ENCODE measurements at regions not wholly inside any gene's neighbourhood (a gene's known extent, or its start where the extent isn't known, plus 50 kb on each side); places are given as distances from the start of the nearest gene placed in this dataset.

GRCh38 chr3:80113331-80113730, 345.5 kb upstream of the ROBO1 start:
- Histone ChIP-seq H2AFZ (ENCODE audit: low read depth, low read length) (no peak overlapping the region), H3K4me3 (ENCODE audit: low read length) (no peak overlapping the region), H3K4me1 (ENCODE audit: insufficient read depth, low read length) (no peaks in the 10 kb centered on the region), H3K9me3 (ENCODE audit: low read length) (no peaks in the 10 kb centered on the region), H3K27me3 (ENCODE audit: insufficient read depth, low read length) (no peaks in the 10 kb centered on the region), H3K36me3 (ENCODE audit: insufficient read depth, low read length) (no peaks in the 10 kb centered on the region)

GRCh38 chr3:80099559-80100066, 331.8 kb upstream of the ROBO1 start:
- no peaks in the 10 kb centered on the region for H3K9me3 ChIP-seq (ENCODE audit: low read length)
- no peak overlapping the region for H3K4me3 ChIP-seq (ENCODE audit: low read length)
- peaks cover 2% of the 10 kb centered on the region for H3K4me1 ChIP-seq (ENCODE audit: insufficient read depth, low read length)
- no peak overlapping the region for H2AFZ ChIP-seq (ENCODE audit: low read depth, low read length)
- no peaks in the 10 kb centered on the region for H3K27me3 ChIP-seq (ENCODE audit: insufficient read depth, low read length)
- no peaks in the 10 kb centered on the region for H3K36me3 ChIP-seq (ENCODE audit: insufficient read depth, low read length)

- H3K4me1 ChIP-seq (ENCODE audit: insufficient read depth, low read length), result peaks cover 2% of the 10 kb centered on the region
- H3K4me3 ChIP-seq (ENCODE audit: low read length), result no peak overlapping the region
- H3K9me3 ChIP-seq (ENCODE audit: low read length), result no peaks in the 10 kb centered on the region
- H3K36me3 ChIP-seq (ENCODE audit: insufficient read depth, low read length), result no peaks in the 10 kb centered on the region
- no peak overlapping the region for H2AFZ ChIP-seq (ENCODE audit: low read depth, low read length)
- no peaks in the 10 kb centered on the region for H3K27me3 ChIP-seq (ENCODE audit: insufficient read depth, low read length)
These were observed 329.9 kb upstream of the ROBO1 start for GRCh38 chr3:80097674-80098073.

- no peaks in the 10 kb centered on the region for H3K36me3 ChIP-seq (ENCODE audit: insufficient read depth, low read length)
- H2AFZ ChIP-seq (ENCODE audit: low read depth, low read length), result no peak overlapping the region
- no peak overlapping the region for H3K4me3 ChIP-seq (ENCODE audit: low read length)
- H3K27me3 ChIP-seq (ENCODE audit: insufficient read depth, low read length), result no peaks in the 10 kb centered on the region
- H3K9me3 ChIP-seq (ENCODE audit: low read length), result no peaks in the 10 kb centered on the region
- H3K4me1 ChIP-seq (ENCODE audit: insufficient read depth, low read length), result peaks cover 2% of the 10 kb centered on the region
These were observed 329.1 kb upstream of the ROBO1 start for GRCh38 chr3:80096909-80097308.

- Histone ChIP-seq H3K36me3 (ENCODE audit: insufficient read depth, low read length) (no peaks in the 10 kb centered on the region), H2AFZ (ENCODE audit: low read depth, low read length) (no peak overlapping the region), H3K27me3 (ENCODE audit: insufficient read depth, low read length) (no peaks in the 10 kb centered on the region), H3K4me3 (ENCODE audit: low read length) (no peak overlapping the region), H3K9me3 (ENCODE audit: low read length) (no peaks in the 10 kb centered on the region), H3K4me1 (ENCODE audit: insufficient read depth, low read length) (peaks cover 2% of the 10 kb centered on the region)
These were observed 326.8 kb upstream of the ROBO1 start for GRCh38 chr3:80094589-80094988.

GRCh38 chr3:80087767-80088166, 320.0 kb upstream of the ROBO1 start:
- Histone ChIP-seq H3K27me3 (ENCODE audit: insufficient read depth, low read length) (no peaks in the 10 kb centered on the region), H3K9me3 (ENCODE audit: low read length) (no peaks in the 10 kb centered on the region), H3K4me3 (ENCODE audit: low read length) (no peak overlapping the region), H3K4me1 (ENCODE audit: insufficient read depth, low read length) (peaks cover 2% of the 10 kb centered on the region), H3K36me3 (ENCODE audit: insufficient read depth, low read length) (no peaks in the 10 kb centered on the region), H2AFZ (ENCODE audit: low read depth, low read length) (no peak overlapping the region)

- no peaks in the 10 kb centered on the region for H3K36me3 ChIP-seq (ENCODE audit: insufficient read depth, low read length)
- peaks cover 2% of the 10 kb centered on the region for H3K4me1 ChIP-seq (ENCODE audit: insufficient read depth, low read length)
- no peak overlapping the region for H2AFZ ChIP-seq (ENCODE audit: low read depth, low read length)
- no peaks in the 10 kb centered on the region for H3K9me3 ChIP-seq (ENCODE audit: low read length)
- H3K27me3 ChIP-seq (ENCODE audit: insufficient read depth, low read length), result no peaks in the 10 kb centered on the region
- H3K4me3 ChIP-seq (ENCODE audit: low read length), result no peak overlapping the region
These were observed 318.6 kb upstream of the ROBO1 start for GRCh38 chr3:80086426-80086825.

GRCh38 chr3:80079886-80080285, 312.1 kb upstream of the ROBO1 start:
- Histone ChIP-seq H3K4me3 (ENCODE audit: low read length) (no peak overlapping the region), H2AFZ (ENCODE audit: low read depth, low read length) (no peak overlapping the region), H3K27me3 (ENCODE audit: insufficient read depth, low read length) (no peaks in the 10 kb centered on the region), H3K9me3 (ENCODE audit: low read length) (no peaks in the 10 kb centered on the region), H3K4me1 (ENCODE audit: insufficient read depth, low read length) (no peaks in the 10 kb centered on the region), H3K36me3 (ENCODE audit: insufficient read depth, low read length) (no peaks in the 10 kb centered on the region)

- Histone ChIP-seq H3K9me3 (ENCODE audit: low read length) (no peaks in the 10 kb centered on the region), H3K36me3 (ENCODE audit: insufficient read depth, low read length) (no peaks in the 10 kb centered on the region), H3K4me1 (ENCODE audit: insufficient read depth, low read length) (no peaks in the 10 kb centered on the region), H3K4me3 (ENCODE audit: low read length) (no peak overlapping the region), H2AFZ (ENCODE audit: low read depth, low read length) (no peak overlapping the region), H3K27me3 (ENCODE audit: insufficient read depth, low read length) (no peaks in the 10 kb centered on the region)
These were observed 300.7 kb upstream of the ROBO1 start for GRCh38 chr3:80068459-80068858.

GRCh38 chr3:80063535-80063934, 295.7 kb upstream of the ROBO1 start:
- Histone ChIP-seq H2AFZ (ENCODE audit: low read depth, low read length) (no peak overlapping the region), H3K36me3 (ENCODE audit: insufficient read depth, low read length) (no peaks in the 10 kb centered on the region), H3K27me3 (ENCODE audit: insufficient read depth, low read length) (no peaks in the 10 kb centered on the region), H3K4me3 (ENCODE audit: low read length) (no peak overlapping the region), H3K4me1 (ENCODE audit: insufficient read depth, low read length) (no peaks in the 10 kb centered on the region), H3K9me3 (ENCODE audit: low read length) (no peaks in the 10 kb centered on the region)

GRCh38 chr3:80060664-80061063, 292.9 kb upstream of the ROBO1 start:
- Histone ChIP-seq H3K4me3 (ENCODE audit: low read length) (no peak overlapping the region), H2AFZ (ENCODE audit: low read depth, low read length) (no peak overlapping the region), H3K27me3 (ENCODE audit: insufficient read depth, low read length) (no peaks in the 10 kb centered on the region), H3K36me3 (ENCODE audit: insufficient read depth, low read length) (no peaks in the 10 kb centered on the region), H3K9me3 (ENCODE audit: low read length) (no peaks in the 10 kb centered on the region), H3K4me1 (ENCODE audit: insufficient read depth, low read length) (no peaks in the 10 kb centered on the region)

- H2AFZ ChIP-seq (ENCODE audit: low read depth, low read length), result no peak overlapping the region
- H3K9me3 ChIP-seq (ENCODE audit: low read length), result no peaks in the 10 kb centered on the region
- no peaks in the 10 kb centered on the region for H3K36me3 ChIP-seq (ENCODE audit: insufficient read depth, low read length)
- H3K27me3 ChIP-seq (ENCODE audit: insufficient read depth, low read length), result no peaks in the 10 kb centered on the region
- H3K4me1 ChIP-seq (ENCODE audit: insufficient read depth, low read length), result no peaks in the 10 kb centered on the region
- H3K4me3 ChIP-seq (ENCODE audit: low read length), result no peak overlapping the region
These were observed 287.5 kb upstream of the ROBO1 start for GRCh38 chr3:80055306-80055705.

GRCh38 chr3:80052271-80052670, 284.5 kb upstream of the ROBO1 start:
- Histone ChIP-seq H3K4me3 (ENCODE audit: low read length) (no peak overlapping the region), H3K36me3 (ENCODE audit: insufficient read depth, low read length) (no peaks in the 10 kb centered on the region), H3K27me3 (ENCODE audit: insufficient read depth, low read length) (no peaks in the 10 kb centered on the region), H3K9me3 (ENCODE audit: low read length) (no peaks in the 10 kb centered on the region), H3K4me1 (ENCODE audit: insufficient read depth, low read length) (no peaks in the 10 kb centered on the region), H2AFZ (ENCODE audit: low read depth, low read length) (no peak overlapping the region)

GRCh38 chr3:80051602-80051962, 283.8 kb upstream of the ROBO1 start:
- H3K27me3 ChIP-seq (ENCODE audit: insufficient read depth, low read length), result no peaks in the 10 kb centered on the region
- H3K4me1 ChIP-seq (ENCODE audit: insufficient read depth, low read length), result no peaks in the 10 kb centered on the region
- no peaks in the 10 kb centered on the region for H3K36me3 ChIP-seq (ENCODE audit: insufficient read depth, low read length)
- no peak overlapping the region for H2AFZ ChIP-seq (ENCODE audit: low read depth, low read length)
- no peak overlapping the region for H3K4me3 ChIP-seq (ENCODE audit: low read length)
- H3K9me3 ChIP-seq (ENCODE audit: low read length), result no peaks in the 10 kb centered on the region
